Astrocyte (in vitro differentiated cells and primary cell): ENCODE measurements at regions not wholly inside any gene's neighbourhood (a gene's known extent, or its start where the extent isn't known, plus 50 kb on each side); places are given as distances from the start of the nearest gene placed in this dataset.
A peak's percentile ranks its signal among the peaks of the same experiment; 100 is the strongest.

Experiments
- DNase-seq: peaks from one replicate; pipeline ENCODE4 v3.0.0-alpha.2; 2010; ENCODE audit warnings: low read depth
- FAIRE-seq: peaks from 2 replicates; lab custom pipeline; 2011; peaks lifted over from hg19 to GRCh38; lab: Jason Lieb, UNC
- H2AFZ ChIP-seq: 2 replicates; pipeline ENCODE4 v1.6.0; 2012; ENCODE audit warnings: low read depth, low read length, inconsistent platforms
- H3K27ac ChIP-seq: 2 replicates; pipeline ENCODE4 v1.5.1; 2011; ENCODE audit warnings: low read depth, low read length, inconsistent platforms
- H3K27me3 ChIP-seq: 2 replicates; pipeline ENCODE4 v1.6.0; 2011; ENCODE audit warnings: low read length, inconsistent platforms; ENCODE audit not compliant: insufficient read depth
- H3K36me3 ChIP-seq: 2 replicates; pipeline ENCODE4 v1.5.1; 2011; ENCODE audit warnings: low read length, inconsistent platforms; ENCODE audit not compliant: insufficient read depth
- H3K4me1 ChIP-seq: 2 replicates; pipeline ENCODE4 v1.5.1; 2011; ENCODE audit warnings: low read length, inconsistent platforms; ENCODE audit not compliant: insufficient read depth
- H3K4me2 ChIP-seq: 2 replicates; pipeline ENCODE4 v1.6.0; 2012; ENCODE audit warnings: low read length, inconsistent platforms
- H3K4me3 ChIP-seq: 2 replicates; pipeline ENCODE4 v1.5.1; 2011; ENCODE audit warnings: low read depth, mild to moderate bottlenecking, low read length, inconsistent platforms; ENCODE audit not compliant: insufficient read depth
- H3K79me2 ChIP-seq: 2 replicates; pipeline ENCODE4 v1.6.0; 2012; ENCODE audit warnings: mild to moderate bottlenecking, low read length, inconsistent platforms; ENCODE audit not compliant: insufficient read depth
- H3K9ac ChIP-seq: 2 replicates; pipeline ENCODE4 v1.6.0; 2012; ENCODE audit warnings: mild to moderate bottlenecking, low read length, inconsistent platforms
- H3K9me3 ChIP-seq: 2 replicates; pipeline ENCODE4 v1.5.1; 2012; ENCODE audit warnings: low read depth, mild to moderate bottlenecking, low read length, inconsistent platforms; ENCODE audit not compliant: insufficient read depth
- H4K20me1 ChIP-seq: 2 replicates; pipeline ENCODE4 v1.6.0; 2012; ENCODE audit warnings: low read length, inconsistent platforms; ENCODE audit not compliant: insufficient read depth
- H3K27ac Mint-ChIP-seq: one replicate; pipeline ENCODE4 v1.8.0; 2021; ENCODE audit warnings: mild to moderate bottlenecking, mixed read lengths; ENCODE audit not compliant: unreplicated experiment
- H3K27me3 Mint-ChIP-seq: one replicate; pipeline ENCODE4 v1.8.0; 2021; ENCODE audit warnings: low read depth, mixed read lengths; ENCODE audit not compliant: unreplicated experiment
- H3K36me3 Mint-ChIP-seq: one replicate; pipeline ENCODE4 v1.8.0; 2021; ENCODE audit warnings: low read depth, mixed read lengths; ENCODE audit not compliant: unreplicated experiment
- H3K4me1 Mint-ChIP-seq: one replicate; pipeline ENCODE4 v1.8.0; 2021; ENCODE audit warnings: low read depth, mixed read lengths; ENCODE audit not compliant: unreplicated experiment
- H3K4me3 Mint-ChIP-seq: one replicate; pipeline ENCODE4 v1.8.0; 2021; ENCODE audit warnings: mild to moderate bottlenecking, moderate library complexity, mixed read lengths; ENCODE audit not compliant: unreplicated experiment
- H3K9me3 Mint-ChIP-seq: one replicate; pipeline ENCODE4 v1.8.0; 2021; ENCODE audit warnings: mild to moderate bottlenecking, mixed read lengths; ENCODE audit not compliant: unreplicated experiment
- CTCF ChIP-seq: IDR thresholded peaks from 2 replicates; pipeline ENCODE4 v1.5.1; 2011; ENCODE audit warnings: low read depth, mild to moderate bottlenecking, inconsistent platforms, low read length, moderate library complexity; ENCODE audit not compliant: insufficient read depth
- EZH2 ChIP-seq: IDR thresholded peaks from 2 replicates; pipeline ENCODE4 v1.6.1; 2012; ENCODE audit warnings: mild to moderate bottlenecking, low read length, inconsistent platforms; ENCODE audit not compliant: insufficient read depth

- H3K27ac Mint-ChIP-seq: no peak overlapping the region
These were observed 107.4 kb upstream of the ACP3 start for GRCh38 chr3:132209855-132210254.

GRCh38 chr3:132210476-132211346, 106.5 kb upstream of the ACP3 start:
- Mint-ChIP-seq H3K4me1 (peaks cover 4% of the 10 kb centered on the region), H3K4me3 (no peak overlapping the region)
- H3K9ac ChIP-seq: no peak overlapping the region

More at GRCh38 chr3:132209855-132210254, 107.4 kb upstream of the ACP3 start:
- no peak overlapping the region for H3K4me3 ChIP-seq
- no peak overlapping the region for H3K9ac ChIP-seq
- Mint-ChIP-seq H3K9me3 (no peaks in the 10 kb centered on the region), H3K4me1 (peaks cover 12% of the 10 kb centered on the region), H3K36me3 (no peaks in the 10 kb centered on the region), H3K27me3 (peaks cover 12% of the 10 kb centered on the region), H3K4me3 (no peak overlapping the region)
- H3K79me2 ChIP-seq: no peaks in the 10 kb centered on the region
- no peak overlapping the region for H3K27ac ChIP-seq
- no peaks in the 10 kb centered on the region for H3K9me3 ChIP-seq
- no peaks in the 10 kb centered on the region for H3K36me3 ChIP-seq
- FAIRE-seq (no peak), DNase-seq (no peak)
- TF ChIP-seq EZH2 (no peak), CTCF (no peak)
- no peaks in the 10 kb centered on the region for H3K27me3 ChIP-seq
- H3K4me2 ChIP-seq: no peak overlapping the region
- H4K20me1 ChIP-seq: no peaks in the 10 kb centered on the region
- H2AFZ ChIP-seq: no peak overlapping the region
- H3K4me1 ChIP-seq: no peaks in the 10 kb centered on the region

More at GRCh38 chr3:132210476-132211346, 106.5 kb upstream of the ACP3 start:
- no peaks in the 10 kb centered on the region for H3K4me1 ChIP-seq
- no peak overlapping the region for H3K4me2 ChIP-seq
- no peak overlapping the region for H3K27ac ChIP-seq
- no peaks in the 10 kb centered on the region for H3K9me3 ChIP-seq
- TF ChIP-seq EZH2 (no peak), CTCF (peak; percentile 37)
- Mint-ChIP-seq H3K36me3 (no peaks in the 10 kb centered on the region), H3K27me3 (peaks cover 12% of the 10 kb centered on the region), H3K9me3 (no peaks in the 10 kb centered on the region), H3K27ac (no peak overlapping the region)
- H3K4me3 ChIP-seq: no peak overlapping the region
- H2AFZ ChIP-seq: no peak overlapping the region
- no peaks in the 10 kb centered on the region for H4K20me1 ChIP-seq
- no peaks in the 10 kb centered on the region for H3K36me3 ChIP-seq
- DNase-seq: no peak
- no peaks in the 10 kb centered on the region for H3K79me2 ChIP-seq
- no peaks in the 10 kb centered on the region for H3K27me3 ChIP-seq
- FAIRE-seq: no peak
